ENCODE measurements at regions not wholly inside any gene's neighbourhood (a gene's known extent, or its start where the extent isn't known, plus 50 kb on each side); places are given as distances from the start of the nearest gene placed in this dataset.

DNA sequence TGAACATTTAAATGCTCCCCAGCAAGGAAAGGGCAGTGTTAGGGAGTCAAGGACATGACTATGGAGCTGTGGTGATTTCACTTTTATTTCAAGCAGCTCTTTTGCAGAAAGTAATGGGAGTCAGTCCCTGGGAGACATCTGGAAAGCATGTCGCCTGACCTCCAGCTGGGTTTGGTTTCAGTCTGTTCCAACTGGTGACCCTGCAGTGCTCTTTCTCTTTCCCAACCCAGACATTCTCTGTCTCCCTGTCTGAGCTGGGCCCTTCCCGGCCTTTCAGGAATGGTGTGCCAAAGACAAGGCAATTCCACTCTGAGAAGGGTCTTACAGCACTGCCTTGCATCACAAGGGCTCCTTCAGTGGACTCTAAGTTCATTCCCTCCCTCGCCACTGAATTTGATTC lies 323.2 kb downstream of the OSR1 start:
- no peaks in the 10 kb centered on the region for H3K27me3 ChIP-seq (ENCODE audit: control insufficient read depth in 1 of 2, insufficient read depth in 2 of 2, low read length in 2 of 2)
- FAIRE-seq = no peak
- H3K4me2 ChIP-seq (ENCODE audit: low read depth, low read length) = no peak overlapping the region
- no peaks in the 10 kb centered on the region for H3K79me2 ChIP-seq (ENCODE audit: insufficient read depth, low read length)
- ChIA-PET POLR2A (no interaction called here), CTCF (ENCODE audit: low intra/inter-chr PET ratio, low total read pairs) (no interaction called here)
- no peaks in the 10 kb centered on the region for H3K9me3 ChIP-seq (ENCODE audit: low read length)
- intact Hi-C loops (cut with micrococcal nuclease; ENCODE audit: unreplicated experiment) (no loop called here), in situ Hi-C loops (cut with HindIII; ENCODE audit: extremely low pct_ligation_motif_present, low pct_unique_long_range_greater_than_20kb) (no loop called here)
- no peak overlapping the region for H3K4me3 ChIP-seq (replicated peaks in 1 of 3; ENCODE audit: insufficient read depth in 1 of 3, low read depth in 2 of 3, low read length in 3 of 3)
- no peak for TF ChIP-seq LCORL (IDR thresholded peaks at IDR 0.05)
- TF ChIP-seq LCORL (CRISPR knock-in tag; IDR thresholded peaks at IDR 0.05) = no peak
- TF ChIP-seq, protein P1, sequence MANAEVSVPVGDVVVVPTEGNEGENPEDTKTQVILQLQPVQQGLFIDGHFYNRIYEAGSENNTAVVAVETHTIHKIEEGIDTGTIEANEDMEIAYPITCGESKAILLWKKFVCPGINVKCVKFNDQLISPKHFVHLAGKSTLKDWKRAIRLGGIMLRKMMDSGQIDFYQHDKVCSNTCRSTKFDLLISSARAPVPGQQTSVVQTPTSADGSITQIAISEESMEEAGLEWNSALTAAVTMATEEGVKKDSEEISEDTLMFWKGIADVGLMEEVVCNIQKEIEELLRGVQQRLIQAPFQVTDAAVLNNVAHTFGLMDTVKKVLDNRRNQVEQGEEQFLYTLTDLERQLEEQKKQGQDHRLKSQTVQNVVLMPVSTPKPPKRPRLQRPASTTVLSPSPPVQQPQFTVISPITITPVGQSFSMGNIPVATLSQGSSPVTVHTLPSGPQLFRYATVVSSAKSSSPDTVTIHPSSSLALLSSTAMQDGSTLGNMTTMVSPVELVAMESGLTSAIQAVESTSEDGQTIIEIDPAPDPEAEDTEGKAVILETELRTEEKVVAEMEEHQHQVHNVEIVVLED (CRISPR knock-in tag; IDR thresholded peaks at IDR 0.05; ENCODE audit: borderline replicate concordance) = no peak
- TF ChIP-seq SNRNP70 (IDR thresholded peaks at IDR 0.05; ENCODE audit: low read depth, low read length) = no peak
- no peak for TF ChIP-seq SAFB2 (CRISPR knock-in tag; IDR thresholded peaks at IDR 0.05; ENCODE audit: borderline replicate concordance, low read depth)
- no peak for TF ChIP-seq SYNCRIP (IDR thresholded peaks at IDR 0.05; ENCODE audit: insufficient read depth, low read depth, low read length)
- no peak for TF ChIP-seq ZNF224 (CRISPR knock-in tag; IDR thresholded peaks at IDR 0.05)
- no peak for TF ChIP-seq ZNF720 (CRISPR knock-in tag; IDR thresholded peaks at IDR 0.05)
- BruUV-seq (replicated peaks) = no TSS peak
- H3K27ac ChIP-seq (ENCODE audit: extremely low read length, insufficient read depth, low read length) = no peak overlapping the region
- no peaks in the 10 kb centered on the region for H4K20me1 ChIP-seq (ENCODE audit: insufficient read depth, low read length)
- no peaks in the 10 kb centered on the region for H3K36me3 ChIP-seq (replicated peaks in 1 of 2; ENCODE audit: control insufficient read depth in 1 of 2, insufficient read depth in 2 of 2, low read length in 2 of 2)
- H2AFZ ChIP-seq (ENCODE audit: low read length) = no peak overlapping the region
- ATAC-seq = no peak
- H3K4me1 ChIP-seq (ENCODE audit: insufficient read depth, low read length) = no peaks in the 10 kb centered on the region
- H3K9ac ChIP-seq (ENCODE audit: insufficient read depth, low read depth, low read length) = no peak overlapping the region
- no peak for DNase-seq (ENCODE audit: low spot score)
- 52% methylated on average over 3 of the region's 3 CpGs for WGBS (ENCODE audit: low lambda C conversion rate)

DNA sequence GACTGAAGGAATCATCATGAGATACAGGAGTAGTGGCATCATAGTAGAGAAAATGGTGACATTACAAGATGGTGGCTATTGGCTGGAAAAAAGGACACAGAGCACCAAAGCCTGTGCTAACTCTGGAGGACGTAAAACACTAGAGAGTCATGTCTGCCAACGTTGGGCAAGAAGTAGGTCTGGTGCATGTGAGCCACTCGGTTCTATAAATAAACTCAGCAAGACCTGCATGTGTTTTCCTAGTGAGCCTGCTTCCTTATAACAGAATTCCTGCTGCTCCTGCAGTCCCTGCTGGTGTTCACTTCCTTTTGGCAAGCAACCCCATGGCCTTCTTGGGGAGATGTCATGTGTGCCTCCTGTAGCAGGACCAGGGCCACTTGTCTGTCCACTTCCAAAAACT lies 325.2 kb downstream of the OSR1 start:
- intact Hi-C loops (cut with micrococcal nuclease; ENCODE audit: unreplicated experiment) (no loop called here), in situ Hi-C loops (cut with HindIII; ENCODE audit: extremely low pct_ligation_motif_present, low pct_unique_long_range_greater_than_20kb) (no loop called here)
- no peak overlapping the region for H2AFZ ChIP-seq (ENCODE audit: low read length)
- H3K9ac ChIP-seq (ENCODE audit: insufficient read depth, low read depth, low read length) = no peak overlapping the region
- H3K27ac ChIP-seq (ENCODE audit: extremely low read length, insufficient read depth, low read length) = no peak overlapping the region
- H3K27me3 ChIP-seq (ENCODE audit: control insufficient read depth in 1 of 2, insufficient read depth in 2 of 2, low read length in 2 of 2) = no peaks in the 10 kb centered on the region
- no peaks in the 10 kb centered on the region for H3K4me1 ChIP-seq (ENCODE audit: insufficient read depth, low read length)
- H3K9me3 ChIP-seq (ENCODE audit: low read length) = no peaks in the 10 kb centered on the region
- no peak for FAIRE-seq
- no peaks in the 10 kb centered on the region for H3K79me2 ChIP-seq (ENCODE audit: insufficient read depth, low read length)
- 29% methylated on average over 3 of the region's 3 CpGs for WGBS (ENCODE audit: low lambda C conversion rate)
- no peak overlapping the region for H3K4me2 ChIP-seq (ENCODE audit: low read depth, low read length)
- no peaks in the 10 kb centered on the region for H4K20me1 ChIP-seq (ENCODE audit: insufficient read depth, low read length)
- no peak for ATAC-seq
- no peak overlapping the region for H3K4me3 ChIP-seq (replicated peaks in 1 of 3; ENCODE audit: insufficient read depth in 1 of 3, low read depth in 2 of 3, low read length in 3 of 3)
- TF ChIP-seq KLF11 (CRISPR knock-in tag; IDR thresholded peaks at IDR 0.05) = no peak
- no peak for TF ChIP-seq CBFB (CRISPR knock-in tag; IDR thresholded peaks at IDR 0.05)
- no peak for TF ChIP-seq ZNF17 (CRISPR knock-in tag; IDR thresholded peaks at IDR 0.05)
- no peak for TF ChIP-seq ZNF253 (CRISPR knock-in tag; IDR thresholded peaks at IDR 0.05; ENCODE audit: borderline replicate concordance)
- no peak for TF ChIP-seq ZNF558 (CRISPR knock-in tag; IDR thresholded peaks at IDR 0.05; ENCODE audit: borderline replicate concordance)
- TF ChIP-seq TBX3 (IDR thresholded peaks at IDR 0.05; ENCODE audit: borderline replicate concordance) = no peak
- DNase-seq (ENCODE audit: low spot score) = no peak
- ChIA-PET CTCF (ENCODE audit: low intra/inter-chr PET ratio, low total read pairs) (no interaction called here), POLR2A (no interaction called here)
- no TSS peak for BruUV-seq (replicated peaks)
- no peaks in the 10 kb centered on the region for H3K36me3 ChIP-seq (replicated peaks in 1 of 2; ENCODE audit: control insufficient read depth in 1 of 2, insufficient read depth in 2 of 2, low read length in 2 of 2)
